ENCODE measurements at regions not wholly inside any gene's neighbourhood (a gene's known extent, or its start where the extent isn't known, plus 50 kb on each side); places are given as distances from the start of the nearest gene placed in this dataset.

- Mint-ChIP-seq H3K36me3 (no peaks in the 10 kb centered on the region), H3K27me3 (peaks cover 45% of the 10 kb centered on the region), H3K4me1 (no peaks in the 10 kb centered on the region), H3K4me3 (no peak overlapping the region), H3K9me3 (no peaks in the 10 kb centered on the region), H3K27ac (no peak overlapping the region)
- DNase-seq (no peak), ATAC-seq (ENCODE audit: low read depth) (no peak)
- POLR2A ChIA-PET = no interaction called here
Measured at GRCh38 chr3:150303768-150304167, 104.3 kb upstream of the TSC22D2 start.

GRCh38 chr3:150302246-150302645, 105.9 kb upstream of the TSC22D2 start:
- H3K4me3 Mint-ChIP-seq = no peak overlapping the region
- no peaks in the 10 kb centered on the region for H3K36me3 Mint-ChIP-seq
- no peaks in the 10 kb centered on the region for H3K9me3 Mint-ChIP-seq
- no peaks in the 10 kb centered on the region for H3K4me1 Mint-ChIP-seq
- DNase-seq (no peak), ATAC-seq (ENCODE audit: low read depth) (no peak)
- POLR2A ChIA-PET = no interaction called here
- peaks cover 34% of the 10 kb centered on the region for H3K27me3 Mint-ChIP-seq
- no peak overlapping the region for H3K27ac Mint-ChIP-seq

- no peaks in the 10 kb centered on the region for H3K9me3 Mint-ChIP-seq
- ATAC-seq (ENCODE audit: low read depth) (no peak), DNase-seq (no peak)
- no peaks in the 10 kb centered on the region for H3K36me3 Mint-ChIP-seq
- H3K4me3 Mint-ChIP-seq = no peak overlapping the region
- H3K4me1 Mint-ChIP-seq = no peaks in the 10 kb centered on the region
- POLR2A ChIA-PET = no interaction called here
- no peak overlapping the region for H3K27ac Mint-ChIP-seq
- H3K27me3 Mint-ChIP-seq = peaks cover 34% of the 10 kb centered on the region
Measured at GRCh38 chr3:150300852-150301517, 107.1 kb upstream of the TSC22D2 start.

GRCh38 chr3:150300388-150300787, 107.7 kb upstream of the TSC22D2 start:
- H3K27ac Mint-ChIP-seq = no peak overlapping the region
- no peaks in the 10 kb centered on the region for H3K9me3 Mint-ChIP-seq
- H3K36me3 Mint-ChIP-seq = no peaks in the 10 kb centered on the region
- DNase-seq = no peak
- H3K27me3 Mint-ChIP-seq = peaks cover 37% of the 10 kb centered on the region
- no peak overlapping the region for H3K4me3 Mint-ChIP-seq
- POLR2A ChIA-PET = no interaction called here
- no peaks in the 10 kb centered on the region for H3K4me1 Mint-ChIP-seq
- ATAC-seq (ENCODE audit: low read depth) = no peak

GRCh38 chr3:150299201-150299600, 108.9 kb upstream of the TSC22D2 start:
- H3K27ac Mint-ChIP-seq = no peak overlapping the region
- no peaks in the 10 kb centered on the region for H3K4me1 Mint-ChIP-seq
- no peaks in the 10 kb centered on the region for H3K36me3 Mint-ChIP-seq
- POLR2A ChIA-PET = no interaction called here
- H3K9me3 Mint-ChIP-seq = no peaks in the 10 kb centered on the region
- DNase-seq = no peak
- no peak for ATAC-seq (ENCODE audit: low read depth)
- H3K27me3 Mint-ChIP-seq = peaks cover 30% of the 10 kb centered on the region
- H3K4me3 Mint-ChIP-seq = no peak overlapping the region

GRCh38 chr3:150296966-150297365, 111.1 kb upstream of the TSC22D2 start:
- Mint-ChIP-seq H3K4me3 (no peak overlapping the region), H3K36me3 (no peaks in the 10 kb centered on the region), H3K27ac (no peak overlapping the region), H3K27me3 (peaks cover 15% of the 10 kb centered on the region), H3K9me3 (no peaks in the 10 kb centered on the region), H3K4me1 (no peaks in the 10 kb centered on the region)
- POLR2A ChIA-PET = interaction anchor here (2.2 kb wide), 1 partner anchor 112 kb away, joined by 5 read pairs; no protein-coding TSS in a partner anchor
- DNase-seq = no peak
- ATAC-seq (ENCODE audit: low read depth) = no peak

- peaks cover 17% of the 10 kb centered on the region for H3K27me3 Mint-ChIP-seq
- no peak for DNase-seq
- POLR2A ChIA-PET = interaction anchor here (2.2 kb wide), 1 partner anchor 113 kb away, joined by 5 read pairs; no protein-coding TSS in a partner anchor
- H3K4me1 Mint-ChIP-seq = no peaks in the 10 kb centered on the region
- H3K4me3 Mint-ChIP-seq = no peak overlapping the region
- no peak overlapping the region for H3K27ac Mint-ChIP-seq
- ATAC-seq (ENCODE audit: low read depth) = no peak
- no peaks in the 10 kb centered on the region for H3K9me3 Mint-ChIP-seq
- H3K36me3 Mint-ChIP-seq = no peaks in the 10 kb centered on the region
Measured at GRCh38 chr3:150296123-150296735, 111.9 kb upstream of the TSC22D2 start.

- no peak overlapping the region for H3K4me3 Mint-ChIP-seq
- H3K4me1 Mint-ChIP-seq = no peaks in the 10 kb centered on the region
- no peak for DNase-seq
- H3K27ac Mint-ChIP-seq = no peak overlapping the region
- H3K36me3 Mint-ChIP-seq = no peaks in the 10 kb centered on the region
- no peaks in the 10 kb centered on the region for H3K9me3 Mint-ChIP-seq
- POLR2A ChIA-PET = no interaction called here
- ATAC-seq (ENCODE audit: low read depth) = no peak
- peaks cover 28% of the 10 kb centered on the region for H3K27me3 Mint-ChIP-seq
Measured at GRCh38 chr3:150293401-150294001, 114.6 kb upstream of the TSC22D2 start.

GRCh38 chr3:150292891-150293290, 115.2 kb upstream of the TSC22D2 start:
- Mint-ChIP-seq H3K27me3 (peaks cover 28% of the 10 kb centered on the region), H3K36me3 (no peaks in the 10 kb centered on the region), H3K4me3 (no peak overlapping the region), H3K9me3 (no peaks in the 10 kb centered on the region), H3K4me1 (no peaks in the 10 kb centered on the region), H3K27ac (no peak overlapping the region)
- POLR2A ChIA-PET = interaction anchor here (0.7 kb wide), 1 partner anchor 29 kb away, joined by 3 read pairs; no protein-coding TSS in a partner anchor
- ATAC-seq (ENCODE audit: low read depth) = no peak
- DNase-seq = no peak

GRCh38 chr3:150291515-150291914, 116.6 kb upstream of the TSC22D2 start:
- Mint-ChIP-seq H3K27me3 (peaks cover 34% of the 10 kb centered on the region), H3K9me3 (no peaks in the 10 kb centered on the region), H3K27ac (no peak overlapping the region), H3K4me3 (no peak overlapping the region), H3K36me3 (no peaks in the 10 kb centered on the region), H3K4me1 (no peaks in the 10 kb centered on the region)
- ATAC-seq (ENCODE audit: low read depth) (no peak), DNase-seq (no peak)
- POLR2A ChIA-PET = no interaction called here

- POLR2A ChIA-PET = no interaction called here
- no peak for DNase-seq
- H3K27me3 Mint-ChIP-seq = peaks cover 43% of the 10 kb centered on the region
Measured at GRCh38 chr3:150286390-150287147, 121.5 kb upstream of the TSC22D2 start.

GRCh38 chr3:150285601-150286000, 122.5 kb upstream of the TSC22D2 start:
- Mint-ChIP-seq H3K9me3 (peaks cover 1% of the 10 kb centered on the region), H3K4me3 (no peak overlapping the region), H3K4me1 (no peaks in the 10 kb centered on the region), H3K36me3 (no peaks in the 10 kb centered on the region), H3K27me3 (peaks cover 41% of the 10 kb centered on the region), H3K27ac (no peak overlapping the region)
- POLR2A ChIA-PET = no interaction called here
- no peak for DNase-seq
- ATAC-seq (ENCODE audit: low read depth) = no peak

More at GRCh38 chr3:150286390-150287147, 121.5 kb upstream of the TSC22D2 start:
- Mint-ChIP-seq H3K36me3 (no peaks in the 10 kb centered on the region), H3K4me1 (no peaks in the 10 kb centered on the region), H3K4me3 (no peak overlapping the region), H3K27ac (no peak overlapping the region), H3K9me3 (no peaks in the 10 kb centered on the region)
- ATAC-seq (ENCODE audit: low read depth) = no peak

GRCh38 chr3:150278843-150279381, 129.2 kb upstream of the TSC22D2 start:
- no peak overlapping the region for H3K4me3 Mint-ChIP-seq
- ATAC-seq (ENCODE audit: low read depth) = no peak
- H3K27ac Mint-ChIP-seq = no peak overlapping the region
- POLR2A ChIA-PET = interaction anchor here (0.7 kb wide), 1 partner anchor 171 kb away, joined by 5 read pairs; no protein-coding TSS in a partner anchor
- DNase-seq = no peak
- peaks cover 1% of the 10 kb centered on the region for H3K9me3 Mint-ChIP-seq
- no peaks in the 10 kb centered on the region for H3K36me3 Mint-ChIP-seq
- H3K27me3 Mint-ChIP-seq = peaks cover 54% of the 10 kb centered on the region
- no peaks in the 10 kb centered on the region for H3K4me1 Mint-ChIP-seq

Measured in activated naive CD8-positive, alpha-beta T cell treated with anti-CD3 and anti-CD28 coated beads, Interleukin-2, amount 10 ng/mL, durations not matched to agents 7 days and 5 days (primary cell).